Mucosa of descending colon (tissue), 3 donors: ENCODE measurements at regions not wholly inside any gene's neighbourhood (a gene's known extent, or its start where the extent isn't known, plus 50 kb on each side); places are given as distances from the start of the nearest gene placed in this dataset.

ENCODE experiments used
- ATAC-seq: fragments of 200-7000 bp; cut with Tn5 transposase; one replicate; pipeline ENCODE4 v1.9.1; 2020; ENCODE audit warnings: mild to moderate bottlenecking, moderate library complexity
- DNase-seq, 3 donors: peaks; one replicate each; pipeline ENCODE4 v3.0.0-alpha.2; 2020
- H3K36me3 ChIP-seq: fragments of 200-600 bp; one replicate; pipeline ENCODE4 v1.8.0; 2021; ENCODE audit warnings: low read depth, mild to moderate bottlenecking
- H3K4me1 ChIP-seq: fragments of 200-600 bp; one replicate; pipeline ENCODE4 v1.8.0; 2021; ENCODE audit warnings: low read depth, mild to moderate bottlenecking
- H3K4me3 ChIP-seq: fragments of 200-600 bp; one replicate; pipeline ENCODE4 v1.8.0; 2021; ENCODE audit warnings: mild to moderate bottlenecking
- H3K9me3 ChIP-seq: fragments of 200-600 bp; one replicate; pipeline ENCODE4 v1.8.0; 2021; ENCODE audit warnings: mild to moderate bottlenecking
- intact Hi-C, 2 donors: fragments of 100-400 bp; cut with DNase I in 1 of 2; cut with micrococcal nuclease in 1 of 2; formaldehyde crosslinking; loops; one replicate each; pipeline versions ENCODE4 v1.11.0 to v1.11.1; 2022; cut with DNase I, micrococcal nuclease
- TF ChIP-seq, protein P1 (sequence below): fragments of 200-600 bp; IDR thresholded peaks from one replicate; pipeline ENCODE4 v1.8.0; 2022; ENCODE audit warnings: antibody characterized with exemption, mild to moderate bottlenecking
- donor health status: DM: no; HTN: no; CAD: no; lungs with moderate emphysema.
- donor health status: DM: no; HTN: no; CAD: no.
- donor health status: DM: no; HTN: yes; CAD: no.

DNA sequence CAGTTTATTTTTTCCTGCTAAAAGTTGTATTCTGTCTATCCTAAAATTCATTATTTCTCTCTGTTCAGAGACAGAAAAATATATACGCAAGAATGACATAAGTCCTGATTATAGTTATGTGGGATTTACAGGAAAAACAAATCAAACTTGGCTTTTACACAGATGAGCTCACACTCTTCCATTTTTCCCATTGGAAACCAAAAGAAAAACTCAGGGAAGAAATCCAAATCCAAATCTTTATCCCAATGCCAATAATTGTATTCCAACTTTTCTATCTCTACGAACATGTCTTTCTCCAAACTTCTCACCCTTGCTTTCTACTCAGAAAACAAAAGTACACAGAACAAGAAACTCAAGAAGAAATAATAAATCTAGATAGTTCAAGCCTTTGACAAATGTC is 249.1 kb upstream of the TMEFF2 start:
- H3K4me3 ChIP-seq, result no peak overlapping the region
- intact Hi-C loops, result no loop called here
- H3K4me1 ChIP-seq, result no peaks in the 10 kb centered on the region
- ATAC-seq (no peak), DNase-seq (no peak)
- TF ChIP-seq, protein P1, sequence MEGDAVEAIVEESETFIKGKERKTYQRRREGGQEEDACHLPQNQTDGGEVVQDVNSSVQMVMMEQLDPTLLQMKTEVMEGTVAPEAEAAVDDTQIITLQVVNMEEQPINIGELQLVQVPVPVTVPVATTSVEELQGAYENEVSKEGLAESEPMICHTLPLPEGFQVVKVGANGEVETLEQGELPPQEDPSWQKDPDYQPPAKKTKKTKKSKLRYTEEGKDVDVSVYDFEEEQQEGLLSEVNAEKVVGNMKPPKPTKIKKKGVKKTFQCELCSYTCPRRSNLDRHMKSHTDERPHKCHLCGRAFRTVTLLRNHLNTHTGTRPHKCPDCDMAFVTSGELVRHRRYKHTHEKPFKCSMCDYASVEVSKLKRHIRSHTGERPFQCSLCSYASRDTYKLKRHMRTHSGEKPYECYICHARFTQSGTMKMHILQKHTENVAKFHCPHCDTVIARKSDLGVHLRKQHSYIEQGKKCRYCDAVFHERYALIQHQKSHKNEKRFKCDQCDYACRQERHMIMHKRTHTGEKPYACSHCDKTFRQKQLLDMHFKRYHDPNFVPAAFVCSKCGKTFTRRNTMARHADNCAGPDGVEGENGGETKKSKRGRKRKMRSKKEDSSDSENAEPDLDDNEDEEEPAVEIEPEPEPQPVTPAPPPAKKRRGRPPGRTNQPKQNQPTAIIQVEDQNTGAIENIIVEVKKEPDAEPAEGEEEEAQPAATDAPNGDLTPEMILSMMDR, result no peak
- no peaks in the 10 kb centered on the region for H3K9me3 ChIP-seq
- H3K36me3 ChIP-seq, result no peaks in the 10 kb centered on the region

DNA sequence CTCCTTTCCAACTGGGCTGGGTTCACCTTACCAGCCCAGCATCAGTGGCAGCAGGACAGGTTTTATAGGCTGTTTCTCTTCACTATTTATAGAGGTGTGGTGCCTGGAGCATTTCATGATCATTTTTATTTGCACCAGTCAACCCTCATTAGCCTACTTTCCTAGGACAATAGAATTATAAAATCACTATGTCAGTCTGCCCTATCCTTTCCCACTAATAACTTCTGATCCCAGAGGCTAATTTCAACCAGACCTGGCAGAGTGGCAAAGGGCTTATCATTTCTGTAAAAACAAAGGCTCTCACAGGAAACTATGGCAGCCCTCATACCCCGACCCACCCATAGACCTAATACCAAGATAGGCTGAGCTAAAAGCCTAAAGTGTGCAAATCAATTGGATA is 243.5 kb upstream of the TMEFF2 start:
- ATAC-seq (no peak), DNase-seq (no peak)
- intact Hi-C loops, result no loop called here
- Histone ChIP-seq H3K9me3 (no peaks in the 10 kb centered on the region), H3K4me1 (no peaks in the 10 kb centered on the region), H3K36me3 (no peaks in the 10 kb centered on the region), H3K4me3 (no peak overlapping the region)
- TF ChIP-seq, protein P1, result no peak

DNA sequence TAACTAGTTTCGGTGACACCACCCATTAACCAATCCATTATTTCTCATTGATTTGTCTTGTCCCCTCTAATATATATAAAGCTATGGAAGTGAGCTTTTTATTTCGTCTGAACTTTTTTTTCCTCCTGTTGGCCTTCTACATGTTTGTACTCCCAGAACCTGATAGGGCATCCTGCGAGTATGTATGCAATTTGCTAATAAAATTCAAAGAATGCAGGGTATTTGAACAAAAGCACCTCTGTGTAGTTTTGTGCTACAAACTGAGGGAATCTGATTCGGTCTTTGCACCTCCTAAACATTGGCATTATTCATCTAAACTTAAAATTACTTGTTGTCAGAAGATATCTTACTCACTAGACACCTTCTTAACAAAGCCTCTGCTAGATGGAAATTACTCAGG is 242.9 kb upstream of the TMEFF2 start:
- H3K36me3 ChIP-seq, result no peaks in the 10 kb centered on the region
- DNase-seq (no peak), ATAC-seq (no peak)
- H3K9me3 ChIP-seq, result no peaks in the 10 kb centered on the region
- TF ChIP-seq, protein P1, result no peak
- H3K4me1 ChIP-seq, result no peaks in the 10 kb centered on the region
- H3K4me3 ChIP-seq, result no peak overlapping the region
- intact Hi-C loops, result no loop called here

DNA sequence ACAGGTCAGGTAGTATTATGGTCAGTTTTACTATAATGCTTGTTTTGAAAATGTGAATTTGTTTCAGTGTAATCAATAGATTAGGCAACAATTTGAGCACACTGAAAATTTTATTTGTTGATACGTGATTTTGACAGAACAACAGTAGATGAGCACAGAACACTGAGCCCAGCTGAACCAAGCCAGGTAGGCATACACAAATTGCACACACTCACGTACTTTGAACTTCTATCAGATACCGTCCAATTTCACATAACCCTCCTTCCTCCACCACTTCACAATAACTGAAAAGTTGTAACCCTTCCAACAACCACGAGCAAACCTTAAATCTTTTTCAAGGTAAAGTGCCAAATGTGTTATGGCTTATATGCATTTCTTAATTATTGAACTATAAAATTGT is 229.5 kb upstream of the TMEFF2 start:
- H3K9me3 ChIP-seq, result no peaks in the 10 kb centered on the region
- ATAC-seq (no peak), DNase-seq (no peak)
- intact Hi-C loops, result no loop called here
- TF ChIP-seq, protein P1, result no peak
- no peaks in the 10 kb centered on the region for H3K36me3 ChIP-seq
- no peak overlapping the region for H3K4me3 ChIP-seq
- no peaks in the 10 kb centered on the region for H3K4me1 ChIP-seq

DNA sequence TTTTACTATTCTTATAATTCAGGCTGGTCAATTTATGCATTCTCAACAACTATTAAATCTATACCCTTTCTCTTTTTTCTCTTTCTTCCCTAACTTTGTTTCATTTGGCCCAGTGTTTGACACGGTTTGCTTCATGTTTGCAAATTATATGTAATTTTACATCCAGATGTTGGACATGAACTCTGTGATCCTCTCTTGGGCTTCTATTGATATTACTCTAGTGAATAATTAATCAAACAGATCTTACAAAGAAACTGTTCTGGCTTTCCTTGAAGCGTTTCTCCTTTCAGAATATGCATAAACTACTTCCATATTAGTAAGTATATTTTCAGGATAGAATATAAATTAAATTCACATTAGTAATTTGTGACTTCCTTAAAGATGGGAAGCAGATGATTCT is 225.1 kb upstream of the TMEFF2 start:
- ATAC-seq (no peak), DNase-seq (no peak)
- intact Hi-C loops, result no loop called here
- TF ChIP-seq, protein P1, result no peak
- no peaks in the 10 kb centered on the region for H3K36me3 ChIP-seq
- no peaks in the 10 kb centered on the region for H3K4me1 ChIP-seq
- H3K9me3 ChIP-seq, result no peaks in the 10 kb centered on the region
- H3K4me3 ChIP-seq, result no peak overlapping the region

DNA sequence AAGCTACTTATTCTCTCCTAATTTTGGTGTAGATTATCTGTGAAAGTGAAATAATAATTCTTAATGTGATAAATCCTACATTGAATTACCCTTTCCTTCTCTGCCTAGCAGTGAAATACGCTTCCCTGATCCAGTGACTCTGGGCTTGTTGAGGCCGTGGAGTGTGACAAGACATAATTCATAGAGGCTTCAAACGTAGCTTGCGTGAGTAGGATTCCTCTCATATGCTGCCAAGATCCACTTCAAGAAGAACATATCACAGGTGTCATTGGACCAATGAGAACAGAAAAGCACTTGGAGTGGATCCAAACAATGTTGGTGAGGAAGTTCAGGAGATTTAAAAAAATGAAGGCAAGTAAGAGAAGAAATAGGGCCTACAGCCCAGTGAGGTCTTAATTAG is 221.3 kb upstream of the TMEFF2 start:
- no peak overlapping the region for H3K4me3 ChIP-seq
- TF ChIP-seq, protein P1, result no peak
- ATAC-seq, result no peak

More for the DNA sequence above, 221.3 kb upstream of the TMEFF2 start:
- H3K36me3 ChIP-seq, result no peaks in the 10 kb centered on the region
- no peaks in the 10 kb centered on the region for H3K9me3 ChIP-seq
- no peaks in the 10 kb centered on the region for H3K4me1 ChIP-seq
- no peak for DNase-seq
- intact Hi-C loops, result no loop called here
